ENCODE measurements at regions not wholly inside any gene's neighbourhood (a gene's known extent, or its start where the extent isn't known, plus 50 kb on each side); places are given as distances from the start of the nearest gene placed in this dataset.

- TF ChIP-seq POLR2A (IDR thresholded peaks at IDR 0.05; ENCODE audit: extremely low read depth, insufficient read length) = no peak
- TF ChIP-seq, protein P1, sequence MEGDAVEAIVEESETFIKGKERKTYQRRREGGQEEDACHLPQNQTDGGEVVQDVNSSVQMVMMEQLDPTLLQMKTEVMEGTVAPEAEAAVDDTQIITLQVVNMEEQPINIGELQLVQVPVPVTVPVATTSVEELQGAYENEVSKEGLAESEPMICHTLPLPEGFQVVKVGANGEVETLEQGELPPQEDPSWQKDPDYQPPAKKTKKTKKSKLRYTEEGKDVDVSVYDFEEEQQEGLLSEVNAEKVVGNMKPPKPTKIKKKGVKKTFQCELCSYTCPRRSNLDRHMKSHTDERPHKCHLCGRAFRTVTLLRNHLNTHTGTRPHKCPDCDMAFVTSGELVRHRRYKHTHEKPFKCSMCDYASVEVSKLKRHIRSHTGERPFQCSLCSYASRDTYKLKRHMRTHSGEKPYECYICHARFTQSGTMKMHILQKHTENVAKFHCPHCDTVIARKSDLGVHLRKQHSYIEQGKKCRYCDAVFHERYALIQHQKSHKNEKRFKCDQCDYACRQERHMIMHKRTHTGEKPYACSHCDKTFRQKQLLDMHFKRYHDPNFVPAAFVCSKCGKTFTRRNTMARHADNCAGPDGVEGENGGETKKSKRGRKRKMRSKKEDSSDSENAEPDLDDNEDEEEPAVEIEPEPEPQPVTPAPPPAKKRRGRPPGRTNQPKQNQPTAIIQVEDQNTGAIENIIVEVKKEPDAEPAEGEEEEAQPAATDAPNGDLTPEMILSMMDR (IDR thresholded peaks at IDR 0.05; ENCODE audit: low read depth, low read length) = no peak
Measured at GRCh38 chr1:173408886-173409285, 68.2 kb upstream of the PRDX6 start.

All from NB4 (cell line).